ENCODE measurements at regions not wholly inside any gene's neighbourhood (a gene's known extent, or its start where the extent isn't known, plus 50 kb on each side); places are given as distances from the start of the nearest gene placed in this dataset. TPM values are rescaled to one million over a fixed set of nuclear protein-coding genes. Genes with fewer than 3 reads are reported as not detected.
"Not testable (repeated sequence)": the region's sequence is repeated elsewhere in the genome, so short reads cannot be mapped to it uniquely, and the experiment has no call there.

DNA sequence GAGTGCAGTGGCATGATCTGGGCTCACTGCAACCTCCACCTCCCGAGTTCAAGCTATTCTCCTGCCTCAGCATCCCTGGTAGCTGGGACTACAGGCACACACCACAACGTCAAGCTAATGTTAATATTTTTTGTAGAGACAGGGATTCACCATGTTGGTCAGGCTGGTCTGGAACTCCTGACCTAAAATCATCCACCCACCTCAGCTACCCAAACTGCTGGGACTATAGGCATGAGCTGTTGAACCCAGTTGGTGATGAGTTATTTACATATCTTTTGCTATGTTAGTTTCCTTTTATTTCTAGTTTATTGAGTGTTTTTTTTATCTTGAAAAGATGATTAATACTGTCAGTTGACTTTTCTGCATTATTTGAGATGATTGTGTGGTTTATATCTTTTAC is 53.3 kb upstream of the GPR39 start:
- H3K36me3 ChIP-seq (ENCODE audit: control insufficient read depth in 1 of 2, insufficient read depth in 2 of 2, low read depth in 1 of 2, low read length in 2 of 2); H2AFZ ChIP-seq (ENCODE audit: low read depth, low read length); H3K18ac ChIP-seq (ENCODE audit: low read depth in 1 of 2, low read length in 2 of 2); DNase-seq; H2BK12ac ChIP-seq (ENCODE audit: low read length in 2 of 2); H3K23ac ChIP-seq (ENCODE audit: low read length in 2 of 2); H2BK15ac ChIP-seq (ENCODE audit: low read depth, poor library complexity, severe bottlenecking); H2AK5ac ChIP-seq (ENCODE audit: low read length, severe bottlenecking); H3K4me3 ChIP-seq (ENCODE audit: insufficient read depth in 1 of 2, low read depth in 1 of 2, low read length in 2 of 2); H4K91ac ChIP-seq (ENCODE audit: low read length); H3K27me3 ChIP-seq (ENCODE audit: control insufficient read depth in 1 of 2, insufficient read depth in 1 of 2, low read length in 2 of 2); H3K4me2 ChIP-seq (ENCODE audit: low read length, poor library complexity, severe bottlenecking); H3K79me1 ChIP-seq (replicated peaks; ENCODE audit: low read length, poor library complexity, severe bottlenecking); H2BK120ac ChIP-seq (ENCODE audit: low read depth, low read length); H2BK5ac ChIP-seq (ENCODE audit: low read depth, low read length, poor library complexity, severe bottlenecking); H4K8ac ChIP-seq (ENCODE audit: low read length); H3K4ac ChIP-seq (ENCODE audit: low read depth in 1 of 2, low read length in 2 of 2); H3K14ac ChIP-seq (ENCODE audit: low read length in 2 of 2); H3K27ac ChIP-seq (ENCODE audit: low read length, poor library complexity, severe bottlenecking); H3K9ac ChIP-seq (ENCODE audit: low read length); H3K4me1 ChIP-seq (ENCODE audit: control insufficient read depth, insufficient read depth, low read depth, low read length): not testable (repeated sequence)
- no CpG with 5 or more reads among the region's 2 CpGs for whole genome bisulfite sequencing
- peaks cover 12% of the 10 kb centered on the region for H3K9me3 ChIP-seq (ENCODE audit: control insufficient read depth, low read length)

DNA sequence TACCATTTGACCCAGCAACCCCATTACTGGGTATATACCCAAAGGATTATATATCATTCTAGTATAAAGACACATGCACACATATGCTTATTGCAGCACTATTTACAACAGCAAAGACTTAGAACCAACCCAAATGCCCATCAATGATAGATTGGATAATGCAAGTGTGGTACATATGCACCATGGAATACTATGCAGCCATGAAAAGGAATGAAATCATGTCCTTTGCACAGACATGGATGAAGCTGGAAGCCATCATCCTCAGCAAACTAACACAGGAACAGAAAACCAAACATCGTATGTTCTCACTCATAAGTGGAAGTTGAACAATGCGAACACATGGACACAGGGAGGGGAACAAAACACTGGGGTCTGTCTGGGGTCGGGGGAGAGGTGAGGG is 50.6 kb upstream of the GPR39 start:
- not testable (repeated sequence) for H3K4ac ChIP-seq (ENCODE audit: low read depth in 1 of 2, low read length in 2 of 2); H3K14ac ChIP-seq (ENCODE audit: low read length in 2 of 2); H3K36me3 ChIP-seq (ENCODE audit: control insufficient read depth in 1 of 2, insufficient read depth in 2 of 2, low read depth in 1 of 2, low read length in 2 of 2); H2BK12ac ChIP-seq (ENCODE audit: low read length in 2 of 2); H2BK120ac ChIP-seq (ENCODE audit: low read depth, low read length); H3K4me2 ChIP-seq (ENCODE audit: low read length, poor library complexity, severe bottlenecking); H4K91ac ChIP-seq (ENCODE audit: low read length); H3K4me3 ChIP-seq (ENCODE audit: insufficient read depth in 1 of 2, low read depth in 1 of 2, low read length in 2 of 2); H3K27me3 ChIP-seq (ENCODE audit: control insufficient read depth in 1 of 2, insufficient read depth in 1 of 2, low read length in 2 of 2); H3K9ac ChIP-seq (ENCODE audit: low read length); H3K18ac ChIP-seq (ENCODE audit: low read depth in 1 of 2, low read length in 2 of 2); H3K27ac ChIP-seq (ENCODE audit: low read length, poor library complexity, severe bottlenecking); H3K23ac ChIP-seq (ENCODE audit: low read length in 2 of 2); H3K4me1 ChIP-seq (ENCODE audit: control insufficient read depth, insufficient read depth, low read depth, low read length); H4K8ac ChIP-seq (ENCODE audit: low read length); H2BK15ac ChIP-seq (ENCODE audit: low read depth, poor library complexity, severe bottlenecking); H3K79me1 ChIP-seq (replicated peaks; ENCODE audit: low read length, poor library complexity, severe bottlenecking); H2BK5ac ChIP-seq (ENCODE audit: low read depth, low read length, poor library complexity, severe bottlenecking); H2AFZ ChIP-seq (ENCODE audit: low read depth, low read length); H2AK5ac ChIP-seq (ENCODE audit: low read length, severe bottlenecking); DNase-seq
- peaks cover 12% of the 10 kb centered on the region for H3K9me3 ChIP-seq (ENCODE audit: control insufficient read depth, low read length)
- 63% methylated on average over 2 of the region's 3 CpGs for WGBS

DNA sequence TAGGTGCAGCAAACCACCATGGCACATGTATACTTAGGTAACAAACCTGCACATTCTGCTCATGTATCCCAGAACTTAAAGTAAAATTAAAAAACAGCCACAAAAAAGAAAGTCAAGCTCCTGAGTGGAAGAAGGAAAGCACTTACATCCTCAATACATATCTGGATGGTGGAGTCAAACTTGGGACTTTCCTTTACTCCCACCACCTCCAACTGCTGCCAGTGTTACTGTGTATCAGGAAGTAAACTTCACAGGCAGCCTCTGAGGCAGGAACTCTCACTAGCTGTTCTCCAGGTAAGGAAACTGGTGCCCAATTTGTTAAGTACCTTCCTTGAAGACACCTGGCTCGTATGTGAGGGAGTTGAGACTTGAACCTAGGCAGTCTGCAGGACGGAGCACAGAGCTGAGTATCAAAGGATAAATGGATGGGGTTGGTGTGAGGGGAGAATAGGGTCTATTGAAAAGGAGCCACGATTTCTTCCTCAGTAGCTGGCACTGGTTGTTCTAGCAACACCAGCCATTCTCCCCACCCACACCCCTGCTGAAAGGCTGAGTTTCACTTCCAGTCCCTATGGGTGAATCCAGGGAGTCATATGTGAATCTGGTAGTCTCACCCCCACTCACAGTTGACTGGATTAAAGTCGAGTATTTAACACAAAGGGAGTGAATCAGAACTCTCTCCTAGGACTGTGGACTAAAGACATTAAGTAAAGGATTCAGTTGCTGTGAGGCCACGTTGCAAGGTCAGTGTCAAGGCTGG is 50.0 kb upstream of the GPR39 start:
- no peak overlapping the region for H3K4ac ChIP-seq (ENCODE audit: low read depth in 1 of 2, low read length in 2 of 2)
- H3K27me3 ChIP-seq (ENCODE audit: control insufficient read depth in 1 of 2, insufficient read depth in 1 of 2, low read length in 2 of 2) = no peaks in the 10 kb centered on the region
- H3K4me2 ChIP-seq (ENCODE audit: low read length, poor library complexity, severe bottlenecking) = no peak overlapping the region
- H2BK5ac ChIP-seq (ENCODE audit: low read depth, low read length, poor library complexity, severe bottlenecking) = no peak overlapping the region
- no peak overlapping the region for H3K18ac ChIP-seq (ENCODE audit: low read depth in 1 of 2, low read length in 2 of 2)
- no peak overlapping the region for H2AFZ ChIP-seq (ENCODE audit: low read depth, low read length)
- H2BK12ac ChIP-seq (ENCODE audit: low read length in 2 of 2) = no peak overlapping the region
- no peak overlapping the region for H2AK5ac ChIP-seq (ENCODE audit: low read length, severe bottlenecking)
- H3K9ac ChIP-seq (ENCODE audit: low read length) = no peak overlapping the region
- no peak overlapping the region for H3K4me3 ChIP-seq (ENCODE audit: insufficient read depth in 1 of 2, low read depth in 1 of 2, low read length in 2 of 2)
- no peak overlapping the region for H3K27ac ChIP-seq (ENCODE audit: low read length, poor library complexity, severe bottlenecking)
- H3K23ac ChIP-seq (ENCODE audit: low read length in 2 of 2) = no peak overlapping the region
- no peaks in the 10 kb centered on the region for H3K36me3 ChIP-seq (ENCODE audit: control insufficient read depth in 1 of 2, insufficient read depth in 2 of 2, low read depth in 1 of 2, low read length in 2 of 2)
- H4K8ac ChIP-seq (ENCODE audit: low read length) = no peak overlapping the region
- H4K91ac ChIP-seq (ENCODE audit: low read length) = no peak overlapping the region
- no peak overlapping the region for H2BK15ac ChIP-seq (ENCODE audit: low read depth, poor library complexity, severe bottlenecking)
- 58% methylated on average over 3 of the region's 5 CpGs for WGBS
- no peaks in the 10 kb centered on the region for H3K79me1 ChIP-seq (replicated peaks; ENCODE audit: low read length, poor library complexity, severe bottlenecking)
- no peak overlapping the region for H3K14ac ChIP-seq (ENCODE audit: low read length in 2 of 2)
- H3K4me1 ChIP-seq (ENCODE audit: control insufficient read depth, insufficient read depth, low read depth, low read length) = no peaks in the 10 kb centered on the region
- peaks cover 12% of the 10 kb centered on the region for H3K9me3 ChIP-seq (ENCODE audit: control insufficient read depth, low read length)
- H2BK120ac ChIP-seq (ENCODE audit: low read depth, low read length) = no peak overlapping the region
- DNase-seq = no peak

Small RNA genes lying in the stretch of these regions (small RNA-seq; reads per million reads assigned to genes)
- gene MIR663B (ENCODE audit: low read depth) = not detected
- gene RNA5-8SP5 (ENCODE audit: low read depth) = 1.2 reads per million
